ENCODE measurements at regions not wholly inside any gene's neighbourhood (a gene's known extent, or its start where the extent isn't known, plus 50 kb on each side); places are given as distances from the start of the nearest gene placed in this dataset.

GRCh38 chr11:116517077-116517476 lies 255.7 kb downstream of the BUD13 start:
- Histone ChIP-seq H3K4me3 (no peak overlapping the region), H3K27ac (no peak overlapping the region), H3K4me1 (no peaks in the 10 kb centered on the region), H3K36me3 (no peaks in the 10 kb centered on the region), H3K9me3 (no peaks in the 10 kb centered on the region), H3K27me3 (no peaks in the 10 kb centered on the region)
- TF ChIP-seq, protein P1, sequence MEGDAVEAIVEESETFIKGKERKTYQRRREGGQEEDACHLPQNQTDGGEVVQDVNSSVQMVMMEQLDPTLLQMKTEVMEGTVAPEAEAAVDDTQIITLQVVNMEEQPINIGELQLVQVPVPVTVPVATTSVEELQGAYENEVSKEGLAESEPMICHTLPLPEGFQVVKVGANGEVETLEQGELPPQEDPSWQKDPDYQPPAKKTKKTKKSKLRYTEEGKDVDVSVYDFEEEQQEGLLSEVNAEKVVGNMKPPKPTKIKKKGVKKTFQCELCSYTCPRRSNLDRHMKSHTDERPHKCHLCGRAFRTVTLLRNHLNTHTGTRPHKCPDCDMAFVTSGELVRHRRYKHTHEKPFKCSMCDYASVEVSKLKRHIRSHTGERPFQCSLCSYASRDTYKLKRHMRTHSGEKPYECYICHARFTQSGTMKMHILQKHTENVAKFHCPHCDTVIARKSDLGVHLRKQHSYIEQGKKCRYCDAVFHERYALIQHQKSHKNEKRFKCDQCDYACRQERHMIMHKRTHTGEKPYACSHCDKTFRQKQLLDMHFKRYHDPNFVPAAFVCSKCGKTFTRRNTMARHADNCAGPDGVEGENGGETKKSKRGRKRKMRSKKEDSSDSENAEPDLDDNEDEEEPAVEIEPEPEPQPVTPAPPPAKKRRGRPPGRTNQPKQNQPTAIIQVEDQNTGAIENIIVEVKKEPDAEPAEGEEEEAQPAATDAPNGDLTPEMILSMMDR (IDR thresholded peaks at IDR 0.05): no peak
- no peak for TF ChIP-seq POLR2A (IDR thresholded peaks at IDR 0.05)
- peak in 1 of 3 donors; percentile 10 for DNase-seq

- no peaks in the 10 kb centered on the region for H3K9me3 ChIP-seq
- no peak overlapping the region for H3K27ac ChIP-seq
- TF ChIP-seq, protein P1 (IDR thresholded peaks at IDR 0.05): no peak
- no peak for TF ChIP-seq POLR2A (IDR thresholded peaks at IDR 0.05)
- no peaks in the 10 kb centered on the region for H3K36me3 ChIP-seq
- DNase-seq: peak in 1 of 3 donors; percentile 44
- no peak overlapping the region for H3K4me3 ChIP-seq
- H3K27me3 ChIP-seq: no peaks in the 10 kb centered on the region
- H3K4me1 ChIP-seq: no peaks in the 10 kb centered on the region
Measured at GRCh38 chr11:116515664-116516184, 257.1 kb downstream of the BUD13 start.

GRCh38 chr11:116513894-116514293 lies 258.9 kb downstream of the BUD13 start:
- Histone ChIP-seq H3K36me3 (no peaks in the 10 kb centered on the region), H3K4me3 (no peak overlapping the region), H3K9me3 (no peaks in the 10 kb centered on the region), H3K27ac (no peak overlapping the region), H3K4me1 (no peaks in the 10 kb centered on the region), H3K27me3 (no peaks in the 10 kb centered on the region)
- DNase-seq: peak in 2 of 3 donors; percentile 77 to 85
- no peak for TF ChIP-seq POLR2A (IDR thresholded peaks at IDR 0.05)
- TF ChIP-seq, protein P1 (IDR thresholded peaks at IDR 0.05): peak in 4 of 6 experiments; percentile 17 to 63 (median 54)

GRCh38 chr11:116513278-116513823 lies 259.4 kb downstream of the BUD13 start:
- TF ChIP-seq, protein P1 (IDR thresholded peaks at IDR 0.05): no peak
- no peak for TF ChIP-seq POLR2A (IDR thresholded peaks at IDR 0.05)
- no peaks in the 10 kb centered on the region for H3K36me3 ChIP-seq

DNA sequence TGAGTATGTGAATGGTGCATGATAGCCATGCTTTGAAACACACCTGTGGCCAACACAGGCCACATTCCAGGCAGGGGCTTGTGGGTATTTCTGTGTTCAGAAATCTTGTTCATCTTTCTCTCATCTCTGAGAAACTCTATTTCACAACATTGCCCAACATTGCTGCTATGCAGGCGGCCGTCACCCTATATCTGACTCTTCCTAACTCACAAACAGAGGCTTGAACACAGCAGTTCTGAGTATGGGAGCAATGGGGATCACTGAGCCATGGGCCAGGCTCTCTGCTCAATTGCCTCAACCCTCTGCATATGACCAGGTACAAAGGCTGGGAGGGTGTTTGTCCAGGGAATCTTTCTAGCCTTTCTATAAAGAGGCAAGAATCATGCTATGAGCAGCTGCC lies 259.9 kb downstream of the BUD13 start:
- Histone ChIP-seq H3K36me3 (no peaks in the 10 kb centered on the region), H3K27ac (no peak overlapping the region), H3K9me3 (no peaks in the 10 kb centered on the region), H3K27me3 (no peaks in the 10 kb centered on the region), H3K4me1 (no peaks in the 10 kb centered on the region), H3K4me3 (no peak overlapping the region)
- no peak for DNase-seq
- TF ChIP-seq, protein P1 (IDR thresholded peaks at IDR 0.05): no peak
- TF ChIP-seq POLR2A (IDR thresholded peaks at IDR 0.05): no peak

More at GRCh38 chr11:116513278-116513823, 259.4 kb downstream of the BUD13 start:
- Histone ChIP-seq H3K9me3 (no peaks in the 10 kb centered on the region), H3K27me3 (no peaks in the 10 kb centered on the region), H3K27ac (no peak overlapping the region), H3K4me1 (no peaks in the 10 kb centered on the region), H3K4me3 (no peak overlapping the region)
- peak in 1 of 3 donors; percentile 28 for DNase-seq
